ENCODE measurements at regions not wholly inside any gene's neighbourhood (a gene's known extent, or its start where the extent isn't known, plus 50 kb on each side); places are given as distances from the start of the nearest gene placed in this dataset.

- TF ChIP-seq, protein P1, sequence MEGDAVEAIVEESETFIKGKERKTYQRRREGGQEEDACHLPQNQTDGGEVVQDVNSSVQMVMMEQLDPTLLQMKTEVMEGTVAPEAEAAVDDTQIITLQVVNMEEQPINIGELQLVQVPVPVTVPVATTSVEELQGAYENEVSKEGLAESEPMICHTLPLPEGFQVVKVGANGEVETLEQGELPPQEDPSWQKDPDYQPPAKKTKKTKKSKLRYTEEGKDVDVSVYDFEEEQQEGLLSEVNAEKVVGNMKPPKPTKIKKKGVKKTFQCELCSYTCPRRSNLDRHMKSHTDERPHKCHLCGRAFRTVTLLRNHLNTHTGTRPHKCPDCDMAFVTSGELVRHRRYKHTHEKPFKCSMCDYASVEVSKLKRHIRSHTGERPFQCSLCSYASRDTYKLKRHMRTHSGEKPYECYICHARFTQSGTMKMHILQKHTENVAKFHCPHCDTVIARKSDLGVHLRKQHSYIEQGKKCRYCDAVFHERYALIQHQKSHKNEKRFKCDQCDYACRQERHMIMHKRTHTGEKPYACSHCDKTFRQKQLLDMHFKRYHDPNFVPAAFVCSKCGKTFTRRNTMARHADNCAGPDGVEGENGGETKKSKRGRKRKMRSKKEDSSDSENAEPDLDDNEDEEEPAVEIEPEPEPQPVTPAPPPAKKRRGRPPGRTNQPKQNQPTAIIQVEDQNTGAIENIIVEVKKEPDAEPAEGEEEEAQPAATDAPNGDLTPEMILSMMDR (IDR thresholded peaks at IDR 0.05; ENCODE audit: poor library complexity, severe bottlenecking), result no peak
- TF ChIP-seq MXI1 (conservative IDR thresholded peaks at IDR 0.05; ENCODE audit: poor library complexity, severe bottlenecking) (no peak), TAF1 (IDR thresholded peaks at IDR 0.05; ENCODE audit: low read depth) (no peak), RAD21 (conservative IDR thresholded peaks at IDR 0.05) (no peak), EZH2 (IDR thresholded peaks at IDR 0.05; ENCODE audit: borderline replicate concordance, insufficient read depth, low read length, poor library complexity, severe bottlenecking) (no peak), EP300 (conservative IDR thresholded peaks at IDR 0.05; ENCODE audit: poor library complexity, severe bottlenecking) (no peak), POLR2AphosphoS5 (IDR thresholded peaks at IDR 0.05) (no peak), SMC3 (conservative IDR thresholded peaks at IDR 0.05; ENCODE audit: poor library complexity) (no peak)
- TF ChIP-seq, protein P2, sequence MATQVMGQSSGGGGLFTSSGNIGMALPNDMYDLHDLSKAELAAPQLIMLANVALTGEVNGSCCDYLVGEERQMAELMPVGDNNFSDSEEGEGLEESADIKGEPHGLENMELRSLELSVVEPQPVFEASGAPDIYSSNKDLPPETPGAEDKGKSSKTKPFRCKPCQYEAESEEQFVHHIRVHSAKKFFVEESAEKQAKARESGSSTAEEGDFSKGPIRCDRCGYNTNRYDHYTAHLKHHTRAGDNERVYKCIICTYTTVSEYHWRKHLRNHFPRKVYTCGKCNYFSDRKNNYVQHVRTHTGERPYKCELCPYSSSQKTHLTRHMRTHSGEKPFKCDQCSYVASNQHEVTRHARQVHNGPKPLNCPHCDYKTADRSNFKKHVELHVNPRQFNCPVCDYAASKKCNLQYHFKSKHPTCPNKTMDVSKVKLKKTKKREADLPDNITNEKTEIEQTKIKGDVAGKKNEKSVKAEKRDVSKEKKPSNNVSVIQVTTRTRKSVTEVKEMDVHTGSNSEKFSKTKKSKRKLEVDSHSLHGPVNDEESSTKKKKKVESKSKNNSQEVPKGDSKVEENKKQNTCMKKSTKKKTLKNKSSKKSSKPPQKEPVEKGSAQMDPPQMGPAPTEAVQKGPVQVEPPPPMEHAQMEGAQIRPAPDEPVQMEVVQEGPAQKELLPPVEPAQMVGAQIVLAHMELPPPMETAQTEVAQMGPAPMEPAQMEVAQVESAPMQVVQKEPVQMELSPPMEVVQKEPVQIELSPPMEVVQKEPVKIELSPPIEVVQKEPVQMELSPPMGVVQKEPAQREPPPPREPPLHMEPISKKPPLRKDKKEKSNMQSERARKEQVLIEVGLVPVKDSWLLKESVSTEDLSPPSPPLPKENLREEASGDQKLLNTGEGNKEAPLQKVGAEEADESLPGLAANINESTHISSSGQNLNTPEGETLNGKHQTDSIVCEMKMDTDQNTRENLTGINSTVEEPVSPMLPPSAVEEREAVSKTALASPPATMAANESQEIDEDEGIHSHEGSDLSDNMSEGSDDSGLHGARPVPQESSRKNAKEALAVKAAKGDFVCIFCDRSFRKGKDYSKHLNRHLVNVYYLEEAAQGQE (IDR thresholded peaks at IDR 0.05; ENCODE audit: borderline replicate concordance), result no peak
Observed at GRCh38 chr16:50462793-50463507, 85.2 kb upstream of the NKD1 start.
